ENCODE measurements at regions not wholly inside any gene's neighbourhood (a gene's known extent, or its start where the extent isn't known, plus 50 kb on each side); places are given as distances from the start of the nearest gene placed in this dataset.

DNA sequence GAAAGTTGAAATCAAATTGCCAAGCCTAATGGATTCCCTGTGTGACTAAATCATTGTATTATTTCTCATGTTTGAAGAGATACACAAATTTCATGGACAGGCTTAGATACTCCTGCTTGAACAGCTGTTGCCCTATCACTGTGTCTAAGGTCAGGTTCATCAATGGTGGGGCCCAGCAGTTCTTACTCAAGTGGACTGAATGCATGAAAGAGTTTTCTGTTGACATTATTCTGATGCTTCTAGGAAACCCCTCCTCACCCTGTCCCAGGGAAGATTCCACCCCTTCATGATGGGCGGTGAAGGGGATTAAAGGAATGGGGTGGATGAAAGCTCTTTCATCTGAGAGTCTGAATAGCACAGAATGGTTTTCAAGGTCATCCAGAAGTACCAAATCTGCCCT lies 148.8 kb downstream of the INO80D start:
- ATAC-seq (no peak), DNase-seq (no peak)
- intact Hi-C loops (cut with DNase I, micrococcal nuclease), result no loop called here

DNA sequence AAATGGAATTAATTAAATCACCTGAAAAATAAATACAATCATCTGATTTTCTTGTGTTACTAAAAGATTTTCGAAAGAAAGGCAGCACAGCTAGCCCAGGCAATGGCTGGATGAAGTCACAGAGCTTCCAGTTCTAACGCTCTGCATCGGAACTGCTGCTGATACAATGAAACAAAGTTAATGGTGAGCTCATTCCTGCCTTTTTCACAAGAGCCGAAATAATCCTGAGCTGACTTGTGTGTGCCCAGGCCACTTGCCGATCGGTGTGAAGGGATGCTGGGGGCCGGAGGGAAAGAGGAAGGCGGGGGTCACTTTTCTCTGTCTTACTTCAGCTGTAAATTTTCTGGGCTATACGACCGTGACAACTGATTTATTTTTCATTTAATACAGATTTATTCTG lies 149.5 kb downstream of the INO80D start:
- intact Hi-C loops (cut with DNase I, micrococcal nuclease), result no loop called here
- DNase-seq (no peak), ATAC-seq (no peak)
- no peaks in the 10 kb centered on the region for H3K36me3 ChIP-seq (ENCODE audit: low read depth)
- TF ChIP-seq, protein P1, sequence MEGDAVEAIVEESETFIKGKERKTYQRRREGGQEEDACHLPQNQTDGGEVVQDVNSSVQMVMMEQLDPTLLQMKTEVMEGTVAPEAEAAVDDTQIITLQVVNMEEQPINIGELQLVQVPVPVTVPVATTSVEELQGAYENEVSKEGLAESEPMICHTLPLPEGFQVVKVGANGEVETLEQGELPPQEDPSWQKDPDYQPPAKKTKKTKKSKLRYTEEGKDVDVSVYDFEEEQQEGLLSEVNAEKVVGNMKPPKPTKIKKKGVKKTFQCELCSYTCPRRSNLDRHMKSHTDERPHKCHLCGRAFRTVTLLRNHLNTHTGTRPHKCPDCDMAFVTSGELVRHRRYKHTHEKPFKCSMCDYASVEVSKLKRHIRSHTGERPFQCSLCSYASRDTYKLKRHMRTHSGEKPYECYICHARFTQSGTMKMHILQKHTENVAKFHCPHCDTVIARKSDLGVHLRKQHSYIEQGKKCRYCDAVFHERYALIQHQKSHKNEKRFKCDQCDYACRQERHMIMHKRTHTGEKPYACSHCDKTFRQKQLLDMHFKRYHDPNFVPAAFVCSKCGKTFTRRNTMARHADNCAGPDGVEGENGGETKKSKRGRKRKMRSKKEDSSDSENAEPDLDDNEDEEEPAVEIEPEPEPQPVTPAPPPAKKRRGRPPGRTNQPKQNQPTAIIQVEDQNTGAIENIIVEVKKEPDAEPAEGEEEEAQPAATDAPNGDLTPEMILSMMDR (IDR thresholded peaks at IDR 0.05), result no peak
- no peaks in the 10 kb centered on the region for H3K4me1 ChIP-seq (ENCODE audit: low read depth)
- no peaks in the 10 kb centered on the region for H3K9me3 ChIP-seq
- no peak overlapping the region for H3K4me3 ChIP-seq

More for the DNA sequence above, 148.8 kb downstream of the INO80D start:
- Histone ChIP-seq H3K4me1 (ENCODE audit: low read depth) (no peaks in the 10 kb centered on the region), H3K4me3 (no peak overlapping the region), H3K36me3 (ENCODE audit: low read depth) (no peaks in the 10 kb centered on the region), H3K9me3 (no peaks in the 10 kb centered on the region)
- TF ChIP-seq, protein P1 (IDR thresholded peaks at IDR 0.05), result no peak

DNA sequence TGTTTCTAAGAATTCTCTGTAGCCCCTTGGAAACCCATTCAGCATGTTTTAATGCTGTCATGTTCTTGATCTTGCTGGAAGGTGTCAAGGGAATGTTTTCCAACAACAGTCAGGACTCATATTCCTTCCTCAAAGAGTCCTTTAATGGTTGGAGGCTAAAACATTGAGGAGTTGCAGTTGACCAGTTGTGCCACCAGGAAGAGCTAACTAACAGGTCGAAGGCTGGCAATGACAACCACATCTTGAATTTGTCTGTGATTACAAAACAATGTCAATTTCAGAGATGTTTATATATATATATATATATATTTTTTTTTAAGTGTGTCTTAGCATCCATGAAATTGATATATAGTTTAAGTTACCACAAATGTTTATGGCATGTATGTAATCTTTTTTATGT lies 151.5 kb downstream of the INO80D start:
- DNase-seq (peak in 1 of 3 donors; percentile 44), ATAC-seq (peak; percentile 45)
- TF ChIP-seq, protein P1 (IDR thresholded peaks at IDR 0.05), result no peak
- intact Hi-C loops (cut with DNase I, micrococcal nuclease), result no loop called here
- Histone ChIP-seq H3K36me3 (ENCODE audit: low read depth) (no peaks in the 10 kb centered on the region), H3K9me3 (no peaks in the 10 kb centered on the region), H3K4me3 (no peak overlapping the region), H3K4me1 (ENCODE audit: low read depth) (no peaks in the 10 kb centered on the region)

DNA sequence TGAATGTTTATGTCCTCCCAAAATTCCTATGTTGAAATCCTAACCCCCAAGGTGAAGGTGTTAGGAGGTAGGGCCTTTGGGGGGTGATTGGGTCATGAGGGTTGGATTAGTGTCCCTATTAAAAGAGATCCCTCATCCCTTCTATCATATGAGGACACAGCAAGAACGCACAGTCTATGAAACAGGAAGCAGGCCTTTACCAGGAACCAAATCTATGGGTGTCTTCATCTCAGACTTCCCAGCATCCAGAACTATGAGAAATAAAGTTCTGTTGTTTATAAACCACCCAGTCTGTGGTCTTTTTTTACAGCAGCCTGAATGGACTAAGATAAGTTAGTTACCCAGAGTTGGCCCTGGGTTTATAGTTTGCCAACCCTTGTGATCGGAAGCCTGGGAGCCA lies 153.1 kb downstream of the INO80D start:
- TF ChIP-seq, protein P1 (IDR thresholded peaks at IDR 0.05), result no peak
- no peak for ATAC-seq
- DNase-seq, result no peak
- H3K4me1 ChIP-seq (ENCODE audit: low read depth), result peaks cover 5% of the 10 kb centered on the region
- H3K4me3 ChIP-seq, result no peak overlapping the region
- H3K9me3 ChIP-seq, result no peaks in the 10 kb centered on the region
- H3K36me3 ChIP-seq (ENCODE audit: low read depth), result no peaks in the 10 kb centered on the region
- intact Hi-C loops (cut with DNase I, micrococcal nuclease), result no loop called here

DNA sequence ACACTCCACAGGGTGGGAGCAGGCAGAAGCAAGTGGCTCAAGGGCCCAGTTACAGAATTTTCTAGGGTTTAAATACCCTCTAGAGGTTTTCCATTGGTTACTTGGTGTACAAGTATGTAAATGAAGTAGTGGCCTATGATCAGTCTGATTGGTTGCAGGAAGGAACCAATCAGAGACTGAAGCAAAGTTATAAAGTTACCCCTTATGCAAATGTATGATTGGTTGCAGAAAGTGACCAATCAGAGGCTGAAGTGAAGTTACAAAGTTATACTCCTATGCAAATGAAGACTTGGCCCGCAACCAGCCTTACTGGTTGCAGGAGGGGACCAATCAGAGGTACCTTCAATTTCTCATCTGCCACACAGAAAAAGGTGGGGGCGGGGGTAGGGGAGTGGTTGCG lies 154.6 kb downstream of the INO80D start:
- Histone ChIP-seq H3K4me3 (no peak overlapping the region), H3K36me3 (ENCODE audit: low read depth) (no peaks in the 10 kb centered on the region), H3K9me3 (no peaks in the 10 kb centered on the region), H3K4me1 (ENCODE audit: low read depth) (peaks cover 5% of the 10 kb centered on the region)
- ATAC-seq, result no peak
- intact Hi-C loops (cut with DNase I, micrococcal nuclease), result no loop called here
- DNase-seq, result no peak
- TF ChIP-seq, protein P1 (IDR thresholded peaks at IDR 0.05), result no peak

DNA sequence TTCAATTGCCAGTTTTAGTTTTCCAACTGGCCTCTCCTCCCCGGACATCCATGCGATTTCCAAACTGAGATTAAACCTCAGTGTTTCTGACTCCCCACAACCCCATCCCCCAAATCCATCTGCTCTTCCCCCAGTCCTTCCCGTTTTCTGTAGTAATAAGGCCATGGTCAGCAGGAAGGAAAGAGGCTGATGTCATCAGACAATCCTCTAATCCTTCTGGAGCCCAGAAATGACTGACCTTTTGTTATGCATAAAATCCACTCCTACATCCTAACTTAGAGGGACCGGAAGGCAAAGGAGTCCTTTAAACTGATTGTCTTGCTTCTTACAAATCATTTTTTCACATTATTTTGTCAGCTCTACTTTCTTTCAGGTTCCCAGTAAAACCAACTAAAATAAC lies 155.8 kb downstream of the INO80D start:
- intact Hi-C loops (cut with DNase I, micrococcal nuclease), result no loop called here
- peaks cover 5% of the 10 kb centered on the region for H3K4me1 ChIP-seq (ENCODE audit: low read depth)
- ATAC-seq (no peak), DNase-seq (no peak)
- H3K9me3 ChIP-seq, result no peaks in the 10 kb centered on the region
- no peaks in the 10 kb centered on the region for H3K36me3 ChIP-seq (ENCODE audit: low read depth)
- H3K4me3 ChIP-seq, result no peak overlapping the region
- TF ChIP-seq, protein P1 (IDR thresholded peaks at IDR 0.05), result no peak
